ENCODE measurements at regions not wholly inside any gene's neighbourhood (a gene's known extent, or its start where the extent isn't known, plus 50 kb on each side); places are given as distances from the start of the nearest gene placed in this dataset.

DNA sequence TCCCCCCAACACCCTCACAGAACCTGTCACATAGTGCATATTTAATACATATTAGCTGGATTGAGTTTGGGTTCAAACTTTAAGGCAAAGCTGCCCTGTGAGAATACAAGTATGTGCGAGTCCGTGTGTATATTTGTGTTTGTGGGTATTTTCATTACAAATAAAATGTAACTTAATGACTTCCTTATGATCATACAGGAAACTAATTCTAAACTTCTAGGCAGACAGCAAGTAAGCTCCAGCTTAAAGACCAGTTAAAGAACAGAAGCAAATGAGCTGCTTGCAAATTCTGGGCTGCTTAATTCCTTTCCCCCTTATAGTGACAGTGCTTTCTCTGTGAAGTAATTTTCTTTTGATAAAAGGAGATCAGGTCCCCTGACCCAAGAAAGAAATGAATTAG is 437.6 kb downstream of the TTLL7 start:
- peaks cover 7% of the 10 kb centered on the region for H3K9me3 Mint-ChIP-seq (ENCODE audit: low read depth, unreplicated experiment)
- H3K27me3 Mint-ChIP-seq (ENCODE audit: unreplicated experiment), result no peaks in the 10 kb centered on the region
- no peaks in the 10 kb centered on the region for H3K36me3 Mint-ChIP-seq (ENCODE audit: insufficient read depth, unreplicated experiment)
- TF ChIP-seq CTCF (IDR thresholded peaks at IDR 0.05; ENCODE audit: unreplicated experiment), result no peak
- intact Hi-C loops (cut with micrococcal nuclease; ENCODE audit: unreplicated experiment), result no loop called here
- CTCF ChIA-PET, result interaction anchor here (0.7 kb wide), 1 partner anchor 28 kb away, joined by 3 read pairs; no protein-coding TSS in a partner anchor
- no peak for DNase-seq
- no peak overlapping the region for H3K4me3 Mint-ChIP-seq (ENCODE audit: low read depth, unreplicated experiment)
- H3K4me1 Mint-ChIP-seq (ENCODE audit: low read depth, unreplicated experiment), result no peaks in the 10 kb centered on the region
- no TSS peak for BruUV-seq (replicated peaks)
- H3K27ac Mint-ChIP-seq (ENCODE audit: unreplicated experiment), result no peak overlapping the region

- no peaks in the 10 kb centered on the region for H3K36me3 Mint-ChIP-seq (ENCODE audit: insufficient read depth, unreplicated experiment)
- H3K4me3 Mint-ChIP-seq (ENCODE audit: low read depth, unreplicated experiment), result no peak overlapping the region
- H3K4me1 Mint-ChIP-seq (ENCODE audit: low read depth, unreplicated experiment), result no peaks in the 10 kb centered on the region
- H3K9me3 Mint-ChIP-seq (ENCODE audit: low read depth, unreplicated experiment), result peaks cover 5% of the 10 kb centered on the region
- H3K27me3 Mint-ChIP-seq (ENCODE audit: unreplicated experiment), result no peaks in the 10 kb centered on the region
- no peak for DNase-seq
- no peak overlapping the region for H3K27ac Mint-ChIP-seq (ENCODE audit: unreplicated experiment)
- CTCF ChIA-PET, result no interaction called here
- no TSS peak for BruUV-seq (replicated peaks)
- TF ChIP-seq CTCF (IDR thresholded peaks at IDR 0.05; ENCODE audit: unreplicated experiment), result no peak
- intact Hi-C loops (cut with micrococcal nuclease; ENCODE audit: unreplicated experiment), result no loop called here
These were observed 439.6 kb downstream of the TTLL7 start for GRCh38 chr1:83559129-83559840.

DNA sequence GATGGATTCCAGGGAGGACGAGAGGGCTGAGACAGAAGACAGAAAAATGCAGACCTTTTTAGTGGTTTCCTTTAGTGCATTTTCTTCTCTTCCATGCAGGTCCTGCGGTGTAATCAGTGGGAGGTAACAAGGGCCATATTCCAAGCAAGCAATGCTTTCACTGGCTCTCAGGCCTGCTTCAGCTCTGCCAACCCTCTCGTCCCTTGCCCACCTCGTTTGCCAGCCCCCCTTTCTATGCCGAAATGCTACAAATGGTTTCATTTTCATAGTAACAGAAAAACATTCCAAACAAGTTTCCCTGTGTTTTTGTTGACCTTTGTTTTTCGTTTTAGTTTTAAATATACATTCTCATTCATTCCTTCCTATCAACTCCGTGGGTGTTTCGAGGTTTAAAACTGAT is 443.1 kb downstream of the TTLL7 start:
- intact Hi-C loops (cut with micrococcal nuclease; ENCODE audit: unreplicated experiment), result no loop called here

GRCh38 chr1:83554174-83554573 is 444.8 kb downstream of the TTLL7 start:
- H3K9me3 Mint-ChIP-seq (ENCODE audit: low read depth, unreplicated experiment), result peaks cover 15% of the 10 kb centered on the region
- no peak overlapping the region for H3K27ac Mint-ChIP-seq (ENCODE audit: unreplicated experiment)
- no peak for TF ChIP-seq CTCF (IDR thresholded peaks at IDR 0.05; ENCODE audit: unreplicated experiment)
- no peak for DNase-seq
- H3K27me3 Mint-ChIP-seq (ENCODE audit: unreplicated experiment), result no peaks in the 10 kb centered on the region
- BruUV-seq (replicated peaks), result no TSS peak
- intact Hi-C loops (cut with micrococcal nuclease; ENCODE audit: unreplicated experiment), result no loop called here
- no peaks in the 10 kb centered on the region for H3K4me1 Mint-ChIP-seq (ENCODE audit: low read depth, unreplicated experiment)
- no peaks in the 10 kb centered on the region for H3K36me3 Mint-ChIP-seq (ENCODE audit: insufficient read depth, unreplicated experiment)
- CTCF ChIA-PET, result no interaction called here
- H3K4me3 Mint-ChIP-seq (ENCODE audit: low read depth, unreplicated experiment), result no peak overlapping the region

More for the DNA sequence above, 443.1 kb downstream of the TTLL7 start:
- H3K36me3 Mint-ChIP-seq (ENCODE audit: insufficient read depth, unreplicated experiment), result no peaks in the 10 kb centered on the region
- CTCF ChIA-PET, result no interaction called here
- no peak overlapping the region for H3K27ac Mint-ChIP-seq (ENCODE audit: unreplicated experiment)
- no peak overlapping the region for H3K4me3 Mint-ChIP-seq (ENCODE audit: low read depth, unreplicated experiment)
- no peak for TF ChIP-seq CTCF (IDR thresholded peaks at IDR 0.05; ENCODE audit: unreplicated experiment)
- no peak for DNase-seq
- no peaks in the 10 kb centered on the region for H3K4me1 Mint-ChIP-seq (ENCODE audit: low read depth, unreplicated experiment)
- peaks cover 7% of the 10 kb centered on the region for H3K9me3 Mint-ChIP-seq (ENCODE audit: low read depth, unreplicated experiment)
- BruUV-seq (replicated peaks), result no TSS peak
- H3K27me3 Mint-ChIP-seq (ENCODE audit: unreplicated experiment), result no peaks in the 10 kb centered on the region
